ENCODE measurements at regions not wholly inside any gene's neighbourhood (a gene's known extent, or its start where the extent isn't known, plus 50 kb on each side); places are given as distances from the start of the nearest gene placed in this dataset.

DNA sequence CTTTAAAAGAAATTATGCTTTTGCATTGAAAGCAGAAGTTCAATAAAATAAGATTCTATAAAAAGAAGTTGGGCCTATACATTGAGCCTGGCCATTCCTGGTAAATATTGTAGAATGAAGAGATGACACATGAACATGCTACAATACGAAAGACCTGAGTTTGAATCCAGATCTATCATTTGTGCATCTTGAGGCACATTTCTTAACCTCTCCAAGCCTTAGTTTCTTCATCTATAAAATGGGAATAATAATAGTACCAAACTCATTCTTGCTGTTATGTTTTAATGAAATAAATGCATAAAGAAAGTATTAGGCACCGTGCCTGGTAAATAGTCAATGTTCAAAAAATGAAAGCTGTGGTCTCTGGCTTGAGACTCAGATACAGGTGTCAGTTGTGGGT lies 76.9 kb upstream of the PHACTR2 start:
- H3K36me3 ChIP-seq (ENCODE audit: control insufficient read depth in 2 of 4, insufficient read depth in 4 of 4, low read length in 3 of 4): no peaks in the 10 kb centered on the region
- no peak overlapping the region for H3K56ac ChIP-seq (replicated peaks; ENCODE audit: insufficient read length, low read depth, low read length)
- H3K23ac ChIP-seq (ENCODE audit: insufficient read length): no peak overlapping the region
- H3K4ac ChIP-seq (replicated peaks; ENCODE audit: insufficient read length, low read depth, low read length): no peak overlapping the region
- H2BK5ac ChIP-seq (ENCODE audit: low read depth, low read length): no peak overlapping the region
- no peak overlapping the region for H3K4me2 ChIP-seq (ENCODE audit: insufficient read depth in 1 of 2, low read depth in 2 of 2, low read length in 2 of 2)
- WGBS, 2 experiments (ENCODE audit: extremely low coverage in 1 of 2, insufficient coverage in 1 of 2, insufficient read length in 1 of 2, insufficient replicate concordance in 2 of 2, low coverage in 1 of 2, low lambda C conversion rate in 2 of 2, missing lambda C conversion rate in 1 of 2): 89% methylated on average over 2 of the region's 2 CpGs; no CpG with 5 or more reads in 1 of the 2 experiments
- no peaks in the 10 kb centered on the region for H3K27me3 ChIP-seq (replicated peaks in 1 of 4; ENCODE audit: control insufficient read depth in 3 of 4, extremely low read depth in 1 of 4, insufficient read depth in 3 of 4, low read length in 3 of 4)
- no peak overlapping the region for H2BK20ac ChIP-seq (ENCODE audit: low read length)
- H4K20me1 ChIP-seq (replicated peaks in 1 of 2; ENCODE audit: control insufficient read depth in 1 of 2, insufficient read depth in 2 of 2, low read length in 2 of 2): no peaks in the 10 kb centered on the region
- FAIRE-seq (no peak), DNase-seq (ENCODE audit: low read depth in 1 of 2, low spot score in 2 of 2) (no peak)
- H2BK120ac ChIP-seq (replicated peaks; ENCODE audit: low read depth, low read length): no peak overlapping the region
- no peak overlapping the region for H4K91ac ChIP-seq (replicated peaks; ENCODE audit: insufficient read length, low read length)
- H2BK15ac ChIP-seq (ENCODE audit: low read length): no peak overlapping the region
- H3K23me2 ChIP-seq (ENCODE audit: low read depth, low read length): no peaks in the 10 kb centered on the region
- no peak overlapping the region for H2BK12ac ChIP-seq (ENCODE audit: low read depth, low read length)
- H3K9ac ChIP-seq (replicated peaks in 1 of 4; ENCODE audit: extremely low read depth in 1 of 4, low read depth in 3 of 4, low read length in 3 of 4): no peak overlapping the region
- no peak overlapping the region for H3K4me3 ChIP-seq (ENCODE audit: extremely low read depth in 1 of 4, insufficient read depth in 2 of 4, low read depth in 3 of 4, low read length in 4 of 4)
- H4K8ac ChIP-seq (ENCODE audit: extremely low read depth, insufficient read depth, low read length): no peak overlapping the region
- H3K4me1 ChIP-seq (replicated peaks in 1 of 4; ENCODE audit: control insufficient read depth in 3 of 4, insufficient read depth in 4 of 4, low read length in 3 of 4): no peaks in the 10 kb centered on the region; a peak in 1 of 7 replicates
- ChIA-PET CTCF (ENCODE audit: partially characterized antibody) (interaction anchor here (0.9 to 3.1 kb wide), 4 partner anchors 8 to 342 kb away, joined by 3 to 13 read pairs (median 4); no protein-coding TSS in a partner anchor), POLR2A (ENCODE audit: partially characterized antibody) (no interaction called here)
- no peak overlapping the region for H2AFZ ChIP-seq (ENCODE audit: low read length)
- no peaks in the 10 kb centered on the region for H3K79me1 ChIP-seq (ENCODE audit: low read depth, low read length)
- no peak overlapping the region for H4K5ac ChIP-seq (ENCODE audit: insufficient read length, low read depth, low read length)
- H3K18ac ChIP-seq (ENCODE audit: extremely low read depth, low read length): no peak overlapping the region
- no peak overlapping the region for H3K14ac ChIP-seq (ENCODE audit: insufficient read length)
- H3K79me2 ChIP-seq (ENCODE audit: control insufficient read depth in 1 of 2, insufficient read depth in 2 of 2, low read length in 2 of 2): no peaks in the 10 kb centered on the region
- no peaks in the 10 kb centered on the region for H3K9me3 ChIP-seq (ENCODE audit: insufficient read depth in 2 of 2, low read depth in 1 of 2, low read length in 1 of 2)
- H3K27ac ChIP-seq (ENCODE audit: low read depth, low read length): no peak overlapping the region
- H2AK5ac ChIP-seq (ENCODE audit: low read depth, low read length): no peak overlapping the region
- TF ChIP-seq MAX (IDR thresholded peaks at IDR 0.05): no peak
- no peak for TF ChIP-seq RNF2 (IDR thresholded peaks at IDR 0.05; ENCODE audit: borderline replicate concordance, low read depth, low read length, missing control alignments, poor library complexity, severe bottlenecking)
- TF ChIP-seq SP2 (IDR thresholded peaks at IDR 0.05; ENCODE audit: low read length): no peak
- no peak for TF ChIP-seq SIRT6 (IDR thresholded peaks at IDR 0.05; ENCODE audit: low read length)
- no peak for TF ChIP-seq JUN (IDR thresholded peaks at IDR 0.05; ENCODE audit: low read depth, low read length)
- no peak for TF ChIP-seq BRCA1 (IDR thresholded peaks at IDR 0.05; ENCODE audit: low read depth, low read length)
- TF ChIP-seq POLR2AphosphoS5 (IDR thresholded peaks at IDR 0.05; ENCODE audit: low read depth, low read length): no peak
- no peak for TF ChIP-seq GTF2F1 (IDR thresholded peaks at IDR 0.05; ENCODE audit: borderline replicate concordance, low read depth, low read length)
- no peak for TF ChIP-seq CHD2 (IDR thresholded peaks at IDR 0.05; ENCODE audit: low read length)
- TF ChIP-seq, protein P1, sequence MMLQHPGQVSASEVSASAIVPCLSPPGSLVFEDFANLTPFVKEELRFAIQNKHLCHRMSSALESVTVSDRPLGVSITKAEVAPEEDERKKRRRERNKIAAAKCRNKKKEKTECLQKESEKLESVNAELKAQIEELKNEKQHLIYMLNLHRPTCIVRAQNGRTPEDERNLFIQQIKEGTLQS (IDR thresholded peaks at IDR 0.05; ENCODE audit: insufficient read depth, low read depth, low read length): no peak
- TF ChIP-seq PHF8 (conservative IDR thresholded peaks at IDR 0.05; ENCODE audit: low read depth, low read length): no peak
- no peak for TF ChIP-seq TEAD4 (IDR thresholded peaks at IDR 0.05; ENCODE audit: low read depth, low read length)
- no peak for TF ChIP-seq SAP30 (IDR thresholded peaks at IDR 0.05; ENCODE audit: insufficient read depth, insufficient replicate concordance, low read length)
- no peak for TF ChIP-seq TBP (IDR thresholded peaks at IDR 0.05; ENCODE audit: low read depth, low read length)
- no peak for TF ChIP-seq SRF (IDR thresholded peaks at IDR 0.05; ENCODE audit: low read depth, low read length)

Data from H1 (cell line).